HEK293T (cell line): ENCODE measurements at regions not wholly inside any gene's neighbourhood (a gene's known extent, or its start where the extent isn't known, plus 50 kb on each side); places are given as distances from the start of the nearest gene placed in this dataset.
A peak's percentile ranks its signal among the peaks of the same experiment; 100 is the strongest.

Source experiments
- CTCF ChIA-PET: fragments of 350-600 bp; formaldehyde crosslinking; extraction: SDS; loops from one replicate; lab custom pipeline; 2021; ENCODE audit warnings: antibody characterized with exemption, inconsistent platforms; lab: Yijun Ruan, JAX
- POLR2A ChIA-PET: fragments of 350-600 bp; formaldehyde crosslinking; extraction: SDS; loops from one replicate; lab custom pipeline; 2020; ENCODE audit warnings: antibody characterized with exemption, inconsistent platforms; lab: Yijun Ruan, JAX
- DNase-seq: peaks from one replicate; pipeline ENCODE4 v3.0.0; 2012; ENCODE audit warnings: mixed read lengths; ENCODE audit errors: extremely low spot score
- ARNT ChIP-seq: fragments of 450-650 bp; IDR thresholded peaks from 2 replicates; pipeline ENCODE4 v1.6.1; 2017; ENCODE audit warnings: mild to moderate bottlenecking
- BHLHE40 ChIP-seq: fragments of 450-650 bp; IDR thresholded peaks from 2 replicates; pipeline ENCODE4 v1.6.1; 2016; ENCODE audit warnings: mild to moderate bottlenecking, moderate library complexity, borderline replicate concordance
- CTBP1 ChIP-seq: fragments of 450-650 bp; IDR thresholded peaks from 2 replicates; pipeline ENCODE4 v1.6.1; 2016; ENCODE audit warnings: borderline replicate concordance
- ELF4 ChIP-seq: fragments of 450-650 bp; IDR thresholded peaks from 2 replicates; pipeline ENCODE4 v1.6.1; 2017; ENCODE audit warnings: antibody characterized with exemption
- FOXA1 ChIP-seq: fragments of 450-650 bp; IDR thresholded peaks from 2 replicates; pipeline ENCODE4 v1.6.1; 2016; ENCODE audit warnings: mild to moderate bottlenecking
- FOXK2 ChIP-seq: fragments of 450-650 bp; IDR thresholded peaks from 2 replicates; pipeline ENCODE4 v1.6.1; 2016; ENCODE audit warnings: mild to moderate bottlenecking
- FOXM1 ChIP-seq: fragments of 450-650 bp; IDR thresholded peaks from 2 replicates; pipeline ENCODE4 v1.6.1; 2017; ENCODE audit warnings: mild to moderate bottlenecking, borderline replicate concordance
- HDGF ChIP-seq: fragments of 450-650 bp; IDR thresholded peaks from 2 replicates; pipeline ENCODE4 v1.6.1; 2017; ENCODE audit warnings: antibody characterized with exemption, borderline replicate concordance
- L3MBTL2 ChIP-seq: fragments of 450-650 bp; conservative IDR thresholded peaks from 2 replicates; pipeline ENCODE4 v1.6.1; 2016; ENCODE audit warnings: mild to moderate bottlenecking
- LEF1 ChIP-seq: fragments of 450-650 bp; IDR thresholded peaks from 2 replicates; pipeline ENCODE4 v1.6.1; 2017; ENCODE audit warnings: mild to moderate bottlenecking, borderline replicate concordance
- NFRKB ChIP-seq: fragments of 450-650 bp; IDR thresholded peaks from 2 replicates; pipeline ENCODE4 v1.6.1; 2016; ENCODE audit warnings: mild to moderate bottlenecking, moderate library complexity
- PKNOX1 ChIP-seq: fragments of 450-650 bp; IDR thresholded peaks from 2 replicates; pipeline ENCODE4 v1.6.1; 2016
- SP1 ChIP-seq: fragments of 450-650 bp; IDR thresholded peaks from 2 replicates; pipeline ENCODE4 v1.6.1; 2017
- SUZ12 ChIP-seq: fragments of 450-650 bp; IDR thresholded peaks from 2 replicates; pipeline ENCODE4 v1.6.1; 2016; ENCODE audit warnings: mild to moderate bottlenecking
- TARDBP ChIP-seq: fragments of 450-650 bp; IDR thresholded peaks from 2 replicates; pipeline ENCODE4 v1.6.1; 2016
- ZNF384 ChIP-seq: fragments of 450-650 bp; IDR thresholded peaks from 2 replicates; pipeline ENCODE4 v1.6.1; 2016

- TF ChIP-seq TARDBP (no peak), L3MBTL2 (no peak), SP1 (no peak), BHLHE40 (no peak)
- POLR2A ChIA-PET: no interaction called here
- CTCF ChIA-PET: no interaction called here
- no peak for DNase-seq
These were observed 189.2 kb upstream of the STXBP6 start for GRCh38 chr14:25239170-25239569.

DNA sequence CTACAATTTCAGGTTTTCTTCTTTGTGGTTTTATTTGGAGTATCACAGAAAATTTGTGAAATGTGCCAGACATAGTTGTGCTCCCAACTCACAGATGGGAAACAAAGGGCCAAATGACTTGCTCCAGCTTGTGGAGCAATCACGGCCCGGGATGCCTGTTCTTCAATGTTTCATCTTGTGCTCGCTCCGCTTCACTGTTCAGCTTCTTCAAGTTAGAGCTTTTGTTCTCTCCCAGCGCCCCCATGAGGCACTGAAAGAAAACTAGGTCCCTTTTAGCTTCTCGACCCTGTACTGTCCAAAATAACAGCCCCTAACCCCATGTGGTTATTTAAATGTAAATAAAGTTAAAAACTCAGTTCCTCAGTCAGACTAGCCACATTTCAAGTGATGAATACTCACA is 187.9 kb upstream of the STXBP6 start:
- CTCF ChIA-PET: interaction anchor here (0.9 to 1.4 kb wide), 7 partner anchors 12 to 528 kb away, joined by 3 to 8 read pairs (median 4); no protein-coding TSS in a partner anchor

DNA sequence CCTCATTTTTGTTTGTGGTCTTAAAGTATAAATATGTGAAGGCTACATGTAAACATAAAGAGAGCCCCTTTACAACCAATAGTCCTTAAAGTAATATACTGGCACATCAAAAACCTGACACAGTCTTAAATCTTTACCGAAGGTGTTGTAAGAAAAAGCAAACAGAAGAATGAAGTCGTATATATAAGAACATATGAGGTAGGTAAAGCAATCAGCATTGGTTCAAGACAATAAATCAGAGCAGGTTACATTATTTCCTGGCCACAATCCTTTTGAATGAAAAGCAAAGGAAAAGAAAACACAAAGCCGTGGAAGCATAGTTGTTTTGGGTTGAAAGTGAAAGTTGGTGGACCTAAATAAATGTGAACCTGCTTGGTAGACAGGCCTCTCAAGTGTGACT is 183.7 kb upstream of the STXBP6 start:
- ChIA-PET POLR2A (no interaction called here), CTCF (no interaction called here)
- TF ChIP-seq SP1 (no peak), ELF4 (no peak), FOXA1 (no peak), CTBP1 (no peak), BHLHE40 (no peak)
- no peak for DNase-seq

More for the DNA sequence above, 187.9 kb upstream of the STXBP6 start:
- POLR2A ChIA-PET: no interaction called here
- DNase-seq: peak; percentile 24
- TF ChIP-seq ARNT (no peak), NFRKB (no peak), FOXA1 (no peak), TARDBP (no peak), ZNF384 (no peak), L3MBTL2 (no peak), PKNOX1 (no peak), CTBP1 (no peak), LEF1 (no peak), FOXK2 (no peak), ELF4 (no peak), SUZ12 (no peak)

- POLR2A ChIA-PET: no interaction called here
- DNase-seq: no peak
- no peak for TF ChIP-seq PKNOX1
- TF ChIP-seq NFRKB: no peak
- no peak for TF ChIP-seq SUZ12
- TF ChIP-seq TARDBP: no peak
- TF ChIP-seq SP1: no peak
- TF ChIP-seq FOXM1: no peak
- TF ChIP-seq CTBP1: no peak
- no peak for TF ChIP-seq ELF4
- CTCF ChIA-PET: interaction anchor here (0.6 kb wide), 2 partner anchors 20 to 203 kb away, joined by 3 read pairs; no protein-coding TSS in a partner anchor
These were observed 181.1 kb upstream of the STXBP6 start for GRCh38 chr14:25231004-25231403.

- TF ChIP-seq FOXK2 (no peak), FOXM1 (no peak), HDGF (no peak), CTBP1 (no peak)
- DNase-seq: no peak
- CTCF ChIA-PET: no interaction called here
- POLR2A ChIA-PET: no interaction called here
These were observed 176.3 kb upstream of the STXBP6 start for GRCh38 chr14:25226214-25226613.

GRCh38 chr14:25222256-25222655 is 172.3 kb upstream of the STXBP6 start:
- CTCF ChIA-PET: no interaction called here

More at GRCh38 chr14:25222256-25222655, 172.3 kb upstream of the STXBP6 start:
- TF ChIP-seq ZNF384 (no peak), SUZ12 (no peak), LEF1 (no peak), ARNT (no peak), FOXK2 (no peak), PKNOX1 (no peak), TARDBP (no peak), BHLHE40 (no peak), NFRKB (no peak), CTBP1 (no peak), SP1 (no peak), FOXM1 (no peak), ELF4 (no peak), FOXA1 (no peak), HDGF (no peak), L3MBTL2 (no peak)
- no peak for DNase-seq
- POLR2A ChIA-PET: no interaction called here
